H1 (cell line): ENCODE measurements at regions not wholly inside any gene's neighbourhood (a gene's known extent, or its start where the extent isn't known, plus 50 kb on each side); places are given as distances from the start of the nearest gene placed in this dataset.

Experiments used
- CTCF ChIA-PET: fragments of 300-600 bp; sonication (Branson Sonifier 250); formaldehyde crosslinking; loops from one replicate; lab custom pipeline; 2021; ENCODE audit not compliant: partially characterized antibody; lab: Charles Lee
- POLR2A ChIA-PET: fragments of 300-600 bp; sonication (Branson Sonifier 250); formaldehyde crosslinking; loops from one replicate; lab custom pipeline; 2021; ENCODE audit warnings: inconsistent platforms; ENCODE audit not compliant: partially characterized antibody; lab: Charles Lee
- DNase-seq, 2 experiments: peaks; one replicate each; pipeline versions ENCODE4 v3.0.0 to v3.0.0-alpha.2; 2010 to 2022; ENCODE audit warnings: low spot score in 2 of 2, low read depth in 1 of 2, mixed read lengths in 1 of 2
- FAIRE-seq: peaks from 2 replicates; lab custom pipeline; 2011; peaks lifted over from hg19 to GRCh38; lab: Jason Lieb, UNC
- H2AFZ ChIP-seq: 2 replicates; pipeline ENCODE4 v1.8.1; 2012; ENCODE audit warnings: low read length, inconsistent platforms
- H2AK5ac ChIP-seq: 2 replicates; pipeline ENCODE4 v1.6.1; 2013; ENCODE audit warnings: low read depth, low read length
- H2BK120ac ChIP-seq: replicated peaks from 2 replicates; pipeline ENCODE3; 2013; ENCODE audit warnings: low read depth, low read length, inconsistent platforms
- H2BK12ac ChIP-seq: 2 replicates; pipeline ENCODE4 v1.6.1; 2013; ENCODE audit warnings: low read depth, low read length
- H2BK15ac ChIP-seq: 2 replicates; pipeline ENCODE4 v1.6.1; 2013; ENCODE audit warnings: low read length
- H2BK20ac ChIP-seq: 2 replicates; pipeline ENCODE4 v1.6.1; 2013; ENCODE audit warnings: low read length
- H2BK5ac ChIP-seq: 2 replicates; pipeline ENCODE4 v1.6.1; 2013; ENCODE audit warnings: low read depth, low read length
- H3K14ac ChIP-seq: 2 replicates; pipeline ENCODE4 v1.6.1; 2013; ENCODE audit warnings: inconsistent platforms; ENCODE audit not compliant: insufficient read length
- H3K18ac ChIP-seq: 2 replicates; pipeline ENCODE4 v1.6.1; 2013; ENCODE audit warnings: low read length; ENCODE audit errors: extremely low read depth
- H3K23ac ChIP-seq: 2 replicates; pipeline ENCODE4 v1.6.1; 2013; ENCODE audit warnings: inconsistent platforms; ENCODE audit not compliant: insufficient read length
- H3K23me2 ChIP-seq: 2 replicates; pipeline ENCODE4 v1.6.1; 2013; ENCODE audit warnings: low read depth, low read length
- H3K27ac ChIP-seq: 2 replicates; pipeline ENCODE4 v1.6.1; 2011; ENCODE audit warnings: low read depth, low read length, inconsistent platforms
- H3K27me3 ChIP-seq, 4 experiments: replicated peaks in 1 of 4; 1 replicate in 1 of 4; 2 replicates in 3 of 4; pipeline versions ENCODE4 v1.6.1 to v1.8.1; 2011 to 2013; ENCODE audit warnings: low read length in 3 of 4, mild to moderate bottlenecking in 3 of 4, inconsistent platforms in 2 of 4, mixed read lengths in 2 of 4, moderate library complexity in 1 of 4; ENCODE audit not compliant: control insufficient read depth in 3 of 4, insufficient read depth in 3 of 4; ENCODE audit errors: extremely low read depth in 1 of 4
- H3K36me3 ChIP-seq, 4 experiments: 2 replicates each; pipeline versions ENCODE4 v1.6.1 to v1.8.1; 2011 to 2013; ENCODE audit warnings: mild to moderate bottlenecking in 4 of 4, low read length in 3 of 4, moderate library complexity in 2 of 4, control low read depth in 1 of 4, inconsistent platforms in 1 of 4; ENCODE audit not compliant: insufficient read depth in 4 of 4, control insufficient read depth in 2 of 4
- H3K4ac ChIP-seq: replicated peaks from 2 replicates; pipeline ENCODE3; 2013; ENCODE audit warnings: low read length, low read depth, mixed read lengths, inconsistent platforms; ENCODE audit not compliant: insufficient read length
- H3K4me1 ChIP-seq, 4 experiments: replicated peaks in 1 of 4; 1 replicate in 1 of 4; 2 replicates in 3 of 4; pipeline versions ENCODE4 v1.6.1 to v1.8.1; 2011 to 2013; ENCODE audit warnings: low read length in 3 of 4, inconsistent platforms in 2 of 4, mixed read lengths in 1 of 4; ENCODE audit not compliant: insufficient read depth in 4 of 4, control insufficient read depth in 3 of 4
- H3K4me2 ChIP-seq, 2 experiments: 2 replicates each; pipeline versions ENCODE4 v1.6.1 to v1.8.1; 2011 to 2013; ENCODE audit warnings: low read depth in 2 of 2, low read length in 2 of 2, control low read depth in 1 of 2, inconsistent platforms in 1 of 2, mild to moderate bottlenecking in 1 of 2; ENCODE audit not compliant: insufficient read depth in 1 of 2
- H3K4me3 ChIP-seq, 4 experiments: fragments of 200-600, 300-600 bp in 1 of 4; sonication (generic), shearing (Covaris generic), sonication (Bioruptor Twin) in 1 of 4; 2 replicates each; pipeline versions ENCODE4 v1.5.1 to v1.8.1; 2011 to 2016; ENCODE audit warnings: low read length in 4 of 4, low read depth in 3 of 4, control low read depth in 2 of 4, inconsistent platforms in 2 of 4, mild to moderate bottlenecking in 2 of 4, mixed read lengths in 1 of 4, moderate library complexity in 1 of 4; ENCODE audit not compliant: insufficient read depth in 2 of 4; ENCODE audit errors: extremely low read depth in 1 of 4
- H3K56ac ChIP-seq: replicated peaks from 2 replicates; pipeline ENCODE3; 2013; ENCODE audit warnings: low read depth, mild to moderate bottlenecking, mixed read lengths, low read length, inconsistent platforms; ENCODE audit not compliant: insufficient read length
- H3K79me1 ChIP-seq: 2 replicates; pipeline ENCODE4 v1.6.1; 2013; ENCODE audit warnings: low read depth, low read length, control low read depth
- H3K79me2 ChIP-seq, 2 experiments: 2 replicates each; pipeline versions ENCODE4 v1.6.1 to v1.8.1; 2012 to 2013; ENCODE audit warnings: low read length in 2 of 2, mild to moderate bottlenecking in 2 of 2, inconsistent platforms in 1 of 2; ENCODE audit not compliant: insufficient read depth in 2 of 2, control insufficient read depth in 1 of 2
- H3K9ac ChIP-seq, 4 experiments: replicated peaks in 1 of 4; 1 replicate in 1 of 4; 2 replicates in 3 of 4; pipeline versions ENCODE4 v1.6.1 to v1.8.1; 2011 to 2013; ENCODE audit warnings: low read depth in 3 of 4, low read length in 3 of 4, control low read depth in 2 of 4, mild to moderate bottlenecking in 2 of 4, moderate library complexity in 2 of 4, inconsistent platforms in 1 of 4; ENCODE audit errors: extremely low read depth in 1 of 4
- H3K9me3 ChIP-seq, 2 experiments: 2 replicates each; pipeline versions ENCODE4 v1.6.1 to v1.8.1; 2012 to 2013; ENCODE audit warnings: mild to moderate bottlenecking in 2 of 2, moderate library complexity in 2 of 2, control low read depth in 1 of 2, inconsistent platforms in 1 of 2, low read depth in 1 of 2, low read length in 1 of 2, mixed read lengths in 1 of 2; ENCODE audit not compliant: insufficient read depth in 2 of 2
- H4K20me1 ChIP-seq, 2 experiments: replicated peaks in 1 of 2; 2 replicates each; pipeline versions ENCODE3 to v1.8.1; 2011 to 2013; ENCODE audit warnings: inconsistent platforms in 2 of 2, low read length in 2 of 2, mild to moderate bottlenecking in 1 of 2; ENCODE audit not compliant: insufficient read depth in 2 of 2, control insufficient read depth in 1 of 2
- H4K5ac ChIP-seq: 2 replicates; pipeline ENCODE4 v1.6.1; 2013; ENCODE audit warnings: low read length, low read depth, mixed read lengths, inconsistent platforms; ENCODE audit not compliant: insufficient read length
- H4K8ac ChIP-seq: 2 replicates; pipeline ENCODE4 v1.8.0; 2013; ENCODE audit warnings: mild to moderate bottlenecking, moderate library complexity, low read length, inconsistent platforms; ENCODE audit not compliant: insufficient read depth; ENCODE audit errors: extremely low read depth
- H4K91ac ChIP-seq: replicated peaks from 2 replicates; pipeline ENCODE3; 2013; ENCODE audit warnings: low read length, mixed read lengths, inconsistent platforms; ENCODE audit not compliant: insufficient read length
- ATF3 ChIP-seq: IDR thresholded peaks from 2 replicates; pipeline ENCODE4 v1.6.1; 2011; ENCODE audit warnings: low read depth, mild to moderate bottlenecking, low read length; ENCODE audit not compliant: insufficient read depth
- BRCA1 ChIP-seq: IDR thresholded peaks from 2 replicates; pipeline ENCODE4 v1.6.1; 2012; ENCODE audit warnings: low read depth, low read length, improper control_type of control experiment
- CHD2 ChIP-seq: IDR thresholded peaks from 2 replicates; pipeline ENCODE4 v1.6.1; 2012; ENCODE audit warnings: low read length, improper control_type of control experiment
- FOSL1 ChIP-seq: IDR thresholded peaks from 2 replicates; pipeline ENCODE4 v1.6.1; 2011; ENCODE audit warnings: mild to moderate bottlenecking, low read depth, low read length, moderate library complexity; ENCODE audit not compliant: insufficient read depth
- JUND ChIP-seq: IDR thresholded peaks from 2 replicates; pipeline ENCODE4 v1.6.1; 2011; ENCODE audit warnings: mild to moderate bottlenecking, improper control_type of control experiment, low read length
- KDM1A ChIP-seq: fragments of 200-600, 300-600 bp; sonication (generic); IDR thresholded peaks from 2 replicates; pipeline ENCODE4 v1.7.1; 2016; ENCODE audit warnings: mild to moderate bottlenecking, low read length, borderline replicate concordance
- MAFK ChIP-seq: IDR thresholded peaks from 2 replicates; pipeline ENCODE4 v1.6.1; 2012; ENCODE audit warnings: low read depth, mild to moderate bottlenecking, improper control_type of control experiment, low read length
- POLR2A ChIP-seq, 2 experiments: IDR thresholded peaks; 1 replicate in 1 of 2; 2 replicates in 1 of 2; pipeline ENCODE4 v1.6.1; 2011; ENCODE audit warnings: low read depth in 2 of 2, low read length in 2 of 2, mild to moderate bottlenecking in 2 of 2; ENCODE audit errors: control extremely low read depth in 1 of 2
- POLR2AphosphoS5 ChIP-seq: IDR thresholded peaks from 2 replicates; pipeline ENCODE4 v1.6.1; 2011; ENCODE audit warnings: low read depth, low read length
- POU5F1 ChIP-seq: IDR thresholded peaks from 2 replicates; pipeline ENCODE4 v1.6.1; 2011; ENCODE audit warnings: low read depth, mild to moderate bottlenecking, low read length, moderate library complexity
- SIN3A ChIP-seq, 2 experiments: IDR thresholded peaks in 1 of 2; conservative IDR thresholded peaks in 1 of 2; 2 replicates each; pipeline ENCODE4 v1.6.1; 2011 to 2012; ENCODE audit warnings: low read length in 2 of 2, improper control_type of control experiment in 1 of 2, low read depth in 1 of 2, mild to moderate bottlenecking in 1 of 2
- SIX5 ChIP-seq: IDR thresholded peaks from 2 replicates; pipeline ENCODE4 v1.6.1; 2011; ENCODE audit warnings: mild to moderate bottlenecking, low read depth, low read length
- TBP ChIP-seq: IDR thresholded peaks from 2 replicates; pipeline ENCODE4 v1.6.1; 2011; ENCODE audit warnings: low read depth, low read length, improper control_type of control experiment
- TEAD4 ChIP-seq: IDR thresholded peaks from 2 replicates; pipeline ENCODE4 v1.6.1; 2012; ENCODE audit warnings: low read depth, low read length, inconsistent platforms, mixed read lengths
- YY1 ChIP-seq: IDR thresholded peaks from 2 replicates; pipeline ENCODE4 v1.6.1; 2011; ENCODE audit warnings: low read depth, mild to moderate bottlenecking, low read length
- ZNF274 ChIP-seq: IDR thresholded peaks from 2 replicates; pipeline ENCODE4 v1.7.0; 2012; ENCODE audit warnings: low read length, borderline replicate concordance; ENCODE audit errors: extremely low read depth
- WGBS, 2 experiments: shearing (Covaris generic) in 1 of 2; methylation state at CpG; one replicate each; pipeline versions ENCODE4 v1.1.6 to v1.1.7; 2013 to 2015; ENCODE audit warnings: low lambda C conversion rate in 2 of 2, mixed read lengths in 2 of 2, inconsistent platforms in 1 of 2, low coverage in 1 of 2, missing lambda C conversion rate in 1 of 2; ENCODE audit not compliant: insufficient replicate concordance in 2 of 2, insufficient coverage in 1 of 2, insufficient read length in 1 of 2; ENCODE audit errors: extremely low coverage in 1 of 2, missing lambda C conversion rate in 1 of 2; 5-methylcytosine and 5-hydroxymethylcytosine counted together

GRCh38 chr21:38720074-38720473, 85.7 kb upstream of the ETS2 start:
- H3K14ac ChIP-seq, result no peak overlapping the region
- TF ChIP-seq CHD2 (no peak), POLR2AphosphoS5 (no peak), ZNF274 (no peak), TBP (no peak), BRCA1 (no peak), SIN3A (conservative IDR thresholded peaks at IDR 0.05 in 1 of 2, IDR thresholded peaks at IDR 0.05 in 1 of 2; ENCODE audit: low read depth in 1 of 2, low read length in 2 of 2) (no peak), KDM1A (no peak), FOSL1 (no peak), YY1 (no peak), MAFK (no peak), POU5F1 (no peak), POLR2A (IDR thresholded peaks at IDR 0.05; ENCODE audit: control extremely low read depth in 1 of 2, low read depth in 2 of 2, low read length in 2 of 2) (no peak), TEAD4 (no peak), ATF3 (no peak), JUND (no peak), SIX5 (no peak)

More at GRCh38 chr21:38720074-38720473, 85.7 kb upstream of the ETS2 start:
- Histone ChIP-seq H4K20me1 (no peaks in the 10 kb centered on the region), H3K4me3 (no peak overlapping the region), H2BK15ac (no peak overlapping the region), H2BK120ac (no peak overlapping the region), H2BK5ac (no peak overlapping the region), H4K91ac (no peak overlapping the region), H4K8ac (no peak overlapping the region), H3K79me2 (no peaks in the 10 kb centered on the region), H3K56ac (no peak overlapping the region), H2BK20ac (no peak overlapping the region), H3K4me2 (no peak overlapping the region), H3K9me3 (peaks cover under 1 to 2% of the 10 kb centered on the region in 2 experiments; a peak in 2 of 4 replicates), H2AK5ac (no peak overlapping the region), H2AFZ (no peak overlapping the region), H3K4ac (no peak overlapping the region), H3K27me3 (no peaks in the 10 kb centered on the region), H3K79me1 (no peaks in the 10 kb centered on the region), H4K5ac (no peak overlapping the region), H3K18ac (no peak overlapping the region), H2BK12ac (no peak overlapping the region), H3K23me2 (no peaks in the 10 kb centered on the region), H3K36me3 (no peaks in the 10 kb centered on the region), H3K27ac (no peak overlapping the region), H3K9ac (no peak overlapping the region), H3K4me1 (peaks cover 0 to 3% (median 1%) of the 10 kb centered on the region in 4 experiments; a peak in 2 of 7 replicates), H3K23ac (no peak overlapping the region)
- CTCF ChIA-PET, result interaction anchor here (0.7 to 1.4 kb wide), 5 partner anchors 8 to 1884 kb away, joined by 3 to 4 read pairs (median 3); no protein-coding TSS in a partner anchor
- DNase-seq (no peak), FAIRE-seq (no peak)
- POLR2A ChIA-PET, result no interaction called here
- WGBS, 2 experiments, result 96% methylated on average over 6 of the region's 6 CpGs; no CpG with 5 or more reads in 1 of the 2 experiments
